Upper lobe of right lung (tissue), 1 donor: ENCODE measurements at regions not wholly inside any gene's neighbourhood (a gene's known extent, or its start where the extent isn't known, plus 50 kb on each side); places are given as distances from the start of the nearest gene placed in this dataset.

Experiments
- ATAC-seq: fragments of 200-7000 bp; cut with Tn5 transposase; one replicate; pipeline ENCODE4 v1.9.1; 2020; ENCODE audit warnings: mild to moderate bottlenecking, moderate library complexity
- DNase-seq: peaks from one replicate; pipeline ENCODE4 v3.0.0-alpha.2; 2020
- H3K27ac ChIP-seq: fragments of 200-600 bp; one replicate; pipeline ENCODE4 v1.8.0; 2022
- H3K27me3 ChIP-seq: fragments of 200-600 bp; one replicate; pipeline ENCODE4 v1.8.0; 2022; ENCODE audit warnings: mild to moderate bottlenecking
- H3K36me3 ChIP-seq: fragments of 200-600 bp; one replicate; pipeline ENCODE4 v1.8.0; 2022
- H3K4me1 ChIP-seq: fragments of 200-600 bp; one replicate; pipeline ENCODE4 v1.8.0; 2022
- H3K4me3 ChIP-seq: fragments of 200-600 bp; one replicate; pipeline ENCODE4 v1.8.0; 2022; ENCODE audit warnings: mild to moderate bottlenecking
- H3K9me3 ChIP-seq: fragments of 200-600 bp; one replicate; pipeline ENCODE4 v1.8.0; 2022
- intact Hi-C: fragments of 100-400 bp; cut with DNase I; formaldehyde crosslinking; loops from one replicate; pipeline ENCODE4 v1.11.0; 2022
- TF ChIP-seq, protein P1 (sequence below): fragments of 200-600 bp; IDR thresholded peaks from one replicate; pipeline ENCODE4 v1.8.0; 2022; ENCODE audit warnings: antibody characterized with exemption
- donor health status: DM: no; HTN: yes; CAD: no; lungs with severe emphysema.

GRCh38 chr6:105994591-105995390 lies 91.3 kb upstream of the PRDM1 start:
- Histone ChIP-seq H3K27me3 (peaks cover 76% of the 10 kb centered on the region), H3K4me3 (peak overlapping the region; percentile 66), H3K27ac (peak overlapping the region; percentile 86), H3K4me1 (peaks cover 7% of the 10 kb centered on the region), H3K36me3 (no peaks in the 10 kb centered on the region), H3K9me3 (no peaks in the 10 kb centered on the region)
- intact Hi-C loops: no loop called here
- DNase-seq (peak; percentile 83), ATAC-seq (peak; percentile 64)
- TF ChIP-seq, protein P1, sequence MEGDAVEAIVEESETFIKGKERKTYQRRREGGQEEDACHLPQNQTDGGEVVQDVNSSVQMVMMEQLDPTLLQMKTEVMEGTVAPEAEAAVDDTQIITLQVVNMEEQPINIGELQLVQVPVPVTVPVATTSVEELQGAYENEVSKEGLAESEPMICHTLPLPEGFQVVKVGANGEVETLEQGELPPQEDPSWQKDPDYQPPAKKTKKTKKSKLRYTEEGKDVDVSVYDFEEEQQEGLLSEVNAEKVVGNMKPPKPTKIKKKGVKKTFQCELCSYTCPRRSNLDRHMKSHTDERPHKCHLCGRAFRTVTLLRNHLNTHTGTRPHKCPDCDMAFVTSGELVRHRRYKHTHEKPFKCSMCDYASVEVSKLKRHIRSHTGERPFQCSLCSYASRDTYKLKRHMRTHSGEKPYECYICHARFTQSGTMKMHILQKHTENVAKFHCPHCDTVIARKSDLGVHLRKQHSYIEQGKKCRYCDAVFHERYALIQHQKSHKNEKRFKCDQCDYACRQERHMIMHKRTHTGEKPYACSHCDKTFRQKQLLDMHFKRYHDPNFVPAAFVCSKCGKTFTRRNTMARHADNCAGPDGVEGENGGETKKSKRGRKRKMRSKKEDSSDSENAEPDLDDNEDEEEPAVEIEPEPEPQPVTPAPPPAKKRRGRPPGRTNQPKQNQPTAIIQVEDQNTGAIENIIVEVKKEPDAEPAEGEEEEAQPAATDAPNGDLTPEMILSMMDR: no peak

GRCh38 chr6:105994118-105994590 lies 92.0 kb upstream of the PRDM1 start:
- TF ChIP-seq, protein P1: no peak
- intact Hi-C loops: no loop called here
- Histone ChIP-seq H3K27me3 (peaks cover 76% of the 10 kb centered on the region), H3K4me1 (peaks cover 7% of the 10 kb centered on the region), H3K27ac (peak overlapping the region; percentile 86), H3K4me3 (peak overlapping the region; percentile 66), H3K36me3 (no peaks in the 10 kb centered on the region), H3K9me3 (no peaks in the 10 kb centered on the region)
- ATAC-seq (peak; percentile 73), DNase-seq (peak; percentile 70)

DNA sequence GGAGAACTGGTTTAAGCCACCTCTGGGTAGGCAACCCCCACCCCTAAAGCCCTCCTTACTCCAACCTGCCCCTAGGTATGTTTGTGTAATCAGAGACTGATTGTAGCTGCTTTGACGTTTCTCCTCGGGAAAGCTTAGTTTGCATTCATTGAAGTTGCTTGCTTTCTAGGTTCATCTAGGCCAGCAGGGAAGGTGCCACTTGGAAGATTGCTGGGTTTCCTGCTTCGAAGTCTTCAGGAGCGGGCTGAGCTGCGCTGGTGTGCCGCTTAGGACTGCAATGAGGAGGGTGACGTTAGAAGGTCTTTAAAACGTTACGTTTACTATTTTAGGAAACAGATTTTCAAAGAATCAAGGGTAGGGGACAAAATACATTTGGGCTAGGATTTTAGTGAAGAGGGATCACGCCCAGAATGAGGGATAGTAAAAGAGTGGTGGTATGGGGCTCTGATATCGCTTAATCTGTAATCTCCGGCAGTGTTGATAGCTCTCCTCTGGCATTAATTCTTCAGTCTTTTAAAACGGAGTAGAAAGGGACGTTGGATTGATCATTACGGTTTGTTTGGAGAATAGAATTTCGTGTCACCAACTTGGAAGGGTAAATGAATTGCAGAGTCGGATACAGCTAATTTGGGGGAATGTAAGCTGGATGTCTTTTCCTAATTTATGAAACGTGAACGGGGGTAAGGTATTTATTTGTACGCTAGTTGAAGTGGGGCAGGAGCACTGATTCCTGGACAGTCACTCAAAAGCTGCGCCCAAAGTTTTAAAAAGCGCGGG lies 92.6 kb upstream of the PRDM1 start:
- intact Hi-C loops: no loop called here
- Histone ChIP-seq H3K27ac (peak overlapping the region; percentile 86), H3K4me1 (peaks cover 7% of the 10 kb centered on the region), H3K36me3 (no peaks in the 10 kb centered on the region), H3K4me3 (peak overlapping the region; percentile 69), H3K27me3 (peaks cover 80% of the 10 kb centered on the region), H3K9me3 (no peaks in the 10 kb centered on the region)
- DNase-seq: no peak
- ATAC-seq: no peak
- TF ChIP-seq, protein P1: no peak

GRCh38 chr6:105992315-105992961 lies 93.7 kb upstream of the PRDM1 start:
- TF ChIP-seq, protein P1: no peak
- peak; percentile 96 for ATAC-seq
- Histone ChIP-seq H3K27me3 (peaks cover 69% of the 10 kb centered on the region), H3K36me3 (no peaks in the 10 kb centered on the region), H3K9me3 (no peaks in the 10 kb centered on the region), H3K4me1 (peaks cover 7% of the 10 kb centered on the region), H3K27ac (no peak overlapping the region), H3K4me3 (peak overlapping the region; percentile 69)
- intact Hi-C loops: no loop called here
- DNase-seq: peak; percentile 92

DNA sequence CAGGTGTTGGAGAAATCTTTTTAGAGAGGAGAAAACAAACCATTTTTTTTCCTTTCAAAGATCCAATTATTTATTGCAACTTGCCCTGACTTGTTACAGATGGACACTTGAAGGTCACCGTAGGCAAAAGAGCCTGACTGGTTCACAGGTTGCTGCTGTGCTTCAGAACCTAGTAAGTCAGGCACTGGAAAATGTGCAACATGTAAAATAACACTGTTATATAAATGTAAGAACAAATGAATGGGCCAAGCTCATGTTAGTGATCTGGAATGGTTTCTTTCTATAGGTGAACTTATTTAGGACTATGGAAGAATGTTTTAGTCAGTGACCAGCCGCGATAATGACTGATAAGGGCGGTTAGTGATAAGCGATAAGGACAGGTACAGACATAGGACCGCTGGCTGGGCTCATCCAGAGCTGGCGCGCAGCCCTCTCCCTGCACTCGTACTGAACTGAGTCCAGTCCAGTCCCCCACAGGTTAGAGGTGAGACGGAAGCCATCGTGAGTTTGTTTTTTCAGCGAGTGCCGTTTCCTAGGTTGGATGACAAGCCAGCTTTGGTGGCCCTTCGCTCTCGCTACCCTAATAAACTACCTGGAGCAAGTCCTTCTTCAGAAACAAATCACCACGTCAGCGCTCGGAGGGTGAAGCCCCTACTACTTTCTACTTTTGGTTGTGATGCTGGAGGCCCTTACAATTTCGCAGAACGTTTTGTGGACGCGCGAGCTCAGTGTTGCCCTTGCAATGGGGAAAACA lies 94.4 kb upstream of the PRDM1 start:
- DNase-seq: no peak
- no peak overlapping the region for H3K27ac ChIP-seq
- TF ChIP-seq, protein P1: no peak

More for the DNA sequence above, 94.4 kb upstream of the PRDM1 start:
- Histone ChIP-seq H3K9me3 (no peaks in the 10 kb centered on the region), H3K36me3 (no peaks in the 10 kb centered on the region), H3K27me3 (peaks cover 62% of the 10 kb centered on the region), H3K4me1 (peaks cover 7% of the 10 kb centered on the region), H3K4me3 (peak overlapping the region; percentile 69)
- intact Hi-C loops: no loop called here
- ATAC-seq: peak; percentile 7
